ENCODE measurements at regions not wholly inside any gene's neighbourhood (a gene's known extent, or its start where the extent isn't known, plus 50 kb on each side); places are given as distances from the start of the nearest gene placed in this dataset.

DNA sequence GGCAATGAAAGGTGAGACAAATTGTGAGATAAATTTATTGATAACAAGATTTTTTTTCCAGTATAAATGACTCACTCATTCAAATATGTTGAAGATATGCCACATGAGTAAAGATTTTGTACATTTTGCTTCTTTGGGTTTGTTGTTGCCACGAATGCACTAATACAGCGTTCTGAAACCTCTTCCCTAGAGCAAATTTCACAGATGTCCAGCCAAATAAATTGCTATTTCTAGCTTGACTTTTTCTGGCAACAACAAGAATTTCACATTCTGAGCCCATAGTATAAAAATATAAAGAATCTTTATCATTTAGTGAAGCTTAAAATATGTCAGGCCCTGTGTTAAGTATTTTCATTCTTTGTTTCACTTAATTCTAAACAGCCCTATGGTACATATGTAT is 114.5 kb upstream of the COL24A1 start:
- intact Hi-C loops (cut with DNase I, micrococcal nuclease), result no loop called here
- no peak overlapping the region for H3K27ac Mint-ChIP-seq
- no peak for DNase-seq
- Histone ChIP-seq H3K36me3 (ENCODE audit: insufficient read depth, low read length) (no peaks in the 10 kb centered on the region), H3K27ac (ENCODE audit: low read depth in 1 of 2, low read length in 2 of 2) (no peak overlapping the region), H3K27me3 (ENCODE audit: control insufficient read depth in 1 of 2, insufficient read depth in 2 of 2, low read length in 2 of 2) (no peaks in the 10 kb centered on the region), H3K4me1 (ENCODE audit: insufficient read depth, low read length) (no peaks in the 10 kb centered on the region), H3K4me3 (ENCODE audit: low read length) (no peak overlapping the region), H3K9me3 (ENCODE audit: control insufficient read depth in 1 of 2, insufficient read depth in 1 of 2, low read length in 2 of 2) (no peaks in the 10 kb centered on the region)
- ChIA-PET CTCF (no interaction called here), POLR2A (no interaction called here)
- no peaks in the 10 kb centered on the region for H3K4me1 Mint-ChIP-seq (ENCODE audit: low read depth)
- H3K36me3 Mint-ChIP-seq (ENCODE audit: low read depth), result no peaks in the 10 kb centered on the region
- TF ChIP-seq, protein P1, sequence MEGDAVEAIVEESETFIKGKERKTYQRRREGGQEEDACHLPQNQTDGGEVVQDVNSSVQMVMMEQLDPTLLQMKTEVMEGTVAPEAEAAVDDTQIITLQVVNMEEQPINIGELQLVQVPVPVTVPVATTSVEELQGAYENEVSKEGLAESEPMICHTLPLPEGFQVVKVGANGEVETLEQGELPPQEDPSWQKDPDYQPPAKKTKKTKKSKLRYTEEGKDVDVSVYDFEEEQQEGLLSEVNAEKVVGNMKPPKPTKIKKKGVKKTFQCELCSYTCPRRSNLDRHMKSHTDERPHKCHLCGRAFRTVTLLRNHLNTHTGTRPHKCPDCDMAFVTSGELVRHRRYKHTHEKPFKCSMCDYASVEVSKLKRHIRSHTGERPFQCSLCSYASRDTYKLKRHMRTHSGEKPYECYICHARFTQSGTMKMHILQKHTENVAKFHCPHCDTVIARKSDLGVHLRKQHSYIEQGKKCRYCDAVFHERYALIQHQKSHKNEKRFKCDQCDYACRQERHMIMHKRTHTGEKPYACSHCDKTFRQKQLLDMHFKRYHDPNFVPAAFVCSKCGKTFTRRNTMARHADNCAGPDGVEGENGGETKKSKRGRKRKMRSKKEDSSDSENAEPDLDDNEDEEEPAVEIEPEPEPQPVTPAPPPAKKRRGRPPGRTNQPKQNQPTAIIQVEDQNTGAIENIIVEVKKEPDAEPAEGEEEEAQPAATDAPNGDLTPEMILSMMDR (IDR thresholded peaks at IDR 0.05), result no peak
- ATAC-seq (ENCODE audit: poor library complexity), result no peak
- H3K9me3 Mint-ChIP-seq, result no peaks in the 10 kb centered on the region
- H3K27me3 Mint-ChIP-seq, result no peaks in the 10 kb centered on the region
- no peak overlapping the region for H3K4me3 Mint-ChIP-seq

DNA sequence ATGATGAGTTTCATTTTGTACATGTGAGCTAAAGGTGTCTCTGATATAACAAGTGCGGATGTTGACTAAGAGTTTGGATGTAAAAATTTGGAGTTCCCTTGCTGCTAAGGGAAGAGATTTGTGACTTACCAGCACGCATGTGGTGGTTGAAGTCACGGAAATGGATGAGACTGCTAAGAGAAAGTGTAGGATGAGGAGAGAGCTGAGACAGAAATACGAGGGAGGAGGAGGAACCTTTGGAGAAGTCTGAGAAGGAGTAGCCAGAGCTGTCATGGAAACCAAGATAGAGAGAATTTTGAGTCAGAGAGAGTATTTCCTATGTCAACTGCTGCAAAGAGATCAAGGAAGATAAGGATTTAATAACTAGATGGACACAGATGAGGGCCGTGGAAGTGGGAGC is 106.5 kb upstream of the COL24A1 start:
- H3K4me3 ChIP-seq (ENCODE audit: low read length), result no peak overlapping the region
- no peaks in the 10 kb centered on the region for H3K9me3 Mint-ChIP-seq
- DNase-seq, result no peak
- intact Hi-C loops (cut with DNase I, micrococcal nuclease), result no loop called here
- TF ChIP-seq, protein P1 (IDR thresholded peaks at IDR 0.05), result no peak
- no peaks in the 10 kb centered on the region for H3K36me3 ChIP-seq (ENCODE audit: insufficient read depth, low read length)
- no peak overlapping the region for H3K27ac Mint-ChIP-seq
- no peaks in the 10 kb centered on the region for H3K36me3 Mint-ChIP-seq (ENCODE audit: low read depth)
- no peak overlapping the region for H3K27ac ChIP-seq (ENCODE audit: low read depth in 1 of 2, low read length in 2 of 2)
- ATAC-seq (ENCODE audit: poor library complexity), result no peak
- H3K4me3 Mint-ChIP-seq, result no peak overlapping the region
- POLR2A ChIA-PET, result no interaction called here
- H3K9me3 ChIP-seq (ENCODE audit: control insufficient read depth in 1 of 2, insufficient read depth in 1 of 2, low read length in 2 of 2), result peaks cover 0 to 3% of the 10 kb centered on the region in 2 experiments
- H3K4me1 Mint-ChIP-seq (ENCODE audit: low read depth), result no peaks in the 10 kb centered on the region
- no peaks in the 10 kb centered on the region for H3K4me1 ChIP-seq (ENCODE audit: insufficient read depth, low read length)
- CTCF ChIA-PET, result no interaction called here
- no peaks in the 10 kb centered on the region for H3K27me3 ChIP-seq (ENCODE audit: control insufficient read depth in 1 of 2, insufficient read depth in 2 of 2, low read length in 2 of 2)
- peaks cover 3% of the 10 kb centered on the region for H3K27me3 Mint-ChIP-seq

DNA sequence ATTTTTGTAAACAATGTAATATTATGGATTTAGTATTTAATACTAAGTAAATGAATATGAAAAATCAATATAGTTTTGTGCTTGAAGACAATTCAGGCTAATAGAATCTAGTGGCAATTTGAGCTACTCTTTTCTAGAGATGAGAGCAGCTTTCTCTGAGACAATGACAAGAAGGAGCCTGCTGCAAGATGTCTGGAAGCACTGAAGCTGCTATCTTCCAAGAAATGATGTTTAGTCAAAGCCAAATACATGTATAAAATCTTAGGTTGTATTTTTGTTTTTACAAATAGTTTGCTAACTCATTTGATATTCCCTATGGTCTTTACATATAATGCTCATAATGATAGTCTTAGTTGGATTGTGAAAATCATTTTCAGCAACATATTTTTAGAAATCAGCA is 103.9 kb upstream of the COL24A1 start:
- POLR2A ChIA-PET, result no interaction called here
- Histone ChIP-seq H3K4me3 (ENCODE audit: low read length) (no peak overlapping the region), H3K36me3 (ENCODE audit: insufficient read depth, low read length) (no peaks in the 10 kb centered on the region), H3K9me3 (ENCODE audit: control insufficient read depth in 1 of 2, insufficient read depth in 1 of 2, low read length in 2 of 2) (peaks cover 0 to 3% of the 10 kb centered on the region in 2 experiments), H3K4me1 (ENCODE audit: insufficient read depth, low read length) (no peaks in the 10 kb centered on the region), H3K27me3 (ENCODE audit: control insufficient read depth in 1 of 2, insufficient read depth in 2 of 2, low read length in 2 of 2) (no peaks in the 10 kb centered on the region), H3K27ac (ENCODE audit: low read depth in 1 of 2, low read length in 2 of 2) (no peak overlapping the region)
- no peak for ATAC-seq (ENCODE audit: poor library complexity)
- DNase-seq, result no peak
- TF ChIP-seq, protein P1 (IDR thresholded peaks at IDR 0.05), result no peak
- CTCF ChIA-PET, result no interaction called here
- H3K36me3 Mint-ChIP-seq (ENCODE audit: low read depth), result no peaks in the 10 kb centered on the region
- no peaks in the 10 kb centered on the region for H3K9me3 Mint-ChIP-seq
- no peaks in the 10 kb centered on the region for H3K4me1 Mint-ChIP-seq (ENCODE audit: low read depth)
- H3K4me3 Mint-ChIP-seq, result no peak overlapping the region
- intact Hi-C loops (cut with DNase I, micrococcal nuclease), result no loop called here
- peaks cover 3% of the 10 kb centered on the region for H3K27me3 Mint-ChIP-seq
- H3K27ac Mint-ChIP-seq, result no peak overlapping the region
